ENCODE measurements at regions not wholly inside any gene's neighbourhood (a gene's known extent, or its start where the extent isn't known, plus 50 kb on each side); places are given as distances from the start of the nearest gene placed in this dataset.

DNA sequence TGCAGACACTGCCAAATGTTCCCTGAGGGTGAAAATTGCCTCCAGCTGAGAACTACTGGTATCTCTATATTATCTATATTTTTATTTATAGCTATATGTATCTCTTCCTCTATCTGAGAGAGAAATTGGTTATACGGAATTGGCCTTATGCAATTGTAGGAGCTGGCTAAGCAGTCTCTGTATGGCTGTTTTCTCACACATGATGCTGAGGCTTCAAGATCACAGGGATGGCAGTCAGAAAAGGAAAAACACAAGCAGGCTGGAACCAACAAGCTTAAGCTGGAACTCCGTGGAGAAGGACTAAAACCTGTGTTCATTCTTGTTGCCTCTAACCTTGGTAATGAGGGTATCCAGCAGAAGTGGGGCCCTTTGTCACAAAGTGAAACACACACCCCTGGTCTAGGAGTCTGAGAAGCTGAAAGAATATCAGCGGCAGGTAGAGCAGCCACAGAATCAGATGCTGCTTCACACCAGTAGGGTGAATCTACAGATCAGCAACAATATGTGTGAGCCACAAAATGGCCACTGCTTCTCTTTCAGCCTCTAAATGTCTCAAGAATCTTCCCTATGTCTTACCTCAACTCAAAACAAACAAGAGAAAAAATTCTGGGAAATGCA, 166.5 kb upstream of the PPP1R2C start:
- TF ChIP-seq, protein P1, sequence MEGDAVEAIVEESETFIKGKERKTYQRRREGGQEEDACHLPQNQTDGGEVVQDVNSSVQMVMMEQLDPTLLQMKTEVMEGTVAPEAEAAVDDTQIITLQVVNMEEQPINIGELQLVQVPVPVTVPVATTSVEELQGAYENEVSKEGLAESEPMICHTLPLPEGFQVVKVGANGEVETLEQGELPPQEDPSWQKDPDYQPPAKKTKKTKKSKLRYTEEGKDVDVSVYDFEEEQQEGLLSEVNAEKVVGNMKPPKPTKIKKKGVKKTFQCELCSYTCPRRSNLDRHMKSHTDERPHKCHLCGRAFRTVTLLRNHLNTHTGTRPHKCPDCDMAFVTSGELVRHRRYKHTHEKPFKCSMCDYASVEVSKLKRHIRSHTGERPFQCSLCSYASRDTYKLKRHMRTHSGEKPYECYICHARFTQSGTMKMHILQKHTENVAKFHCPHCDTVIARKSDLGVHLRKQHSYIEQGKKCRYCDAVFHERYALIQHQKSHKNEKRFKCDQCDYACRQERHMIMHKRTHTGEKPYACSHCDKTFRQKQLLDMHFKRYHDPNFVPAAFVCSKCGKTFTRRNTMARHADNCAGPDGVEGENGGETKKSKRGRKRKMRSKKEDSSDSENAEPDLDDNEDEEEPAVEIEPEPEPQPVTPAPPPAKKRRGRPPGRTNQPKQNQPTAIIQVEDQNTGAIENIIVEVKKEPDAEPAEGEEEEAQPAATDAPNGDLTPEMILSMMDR (conservative IDR thresholded peaks at IDR 0.05 in 1 of 2, IDR thresholded peaks at IDR 0.05 in 1 of 2; ENCODE audit: low read depth in 1 of 2, low read length in 2 of 2), result no peak
- TF ChIP-seq EZH2 (IDR thresholded peaks at IDR 0.05; ENCODE audit: low read length, missing control alignments), result no peak
